H1 (cell line): ENCODE measurements at regions not wholly inside any gene's neighbourhood (a gene's known extent, or its start where the extent isn't known, plus 50 kb on each side); places are given as distances from the start of the nearest gene placed in this dataset.

Source experiments
- CTCF ChIA-PET: fragments of 300-600 bp; sonication (Branson Sonifier 250); formaldehyde crosslinking; loops from one replicate; lab custom pipeline; 2021; ENCODE audit not compliant: partially characterized antibody; lab: Charles Lee
- POLR2A ChIA-PET: fragments of 300-600 bp; sonication (Branson Sonifier 250); formaldehyde crosslinking; loops from one replicate; lab custom pipeline; 2021; ENCODE audit warnings: inconsistent platforms; ENCODE audit not compliant: partially characterized antibody; lab: Charles Lee
- DNase-seq, 2 experiments: peaks; one replicate each; pipeline versions ENCODE4 v3.0.0 to v3.0.0-alpha.2; 2010 to 2022; ENCODE audit warnings: low spot score in 2 of 2, low read depth in 1 of 2, mixed read lengths in 1 of 2
- FAIRE-seq: peaks from 2 replicates; lab custom pipeline; 2011; peaks lifted over from hg19 to GRCh38; lab: Jason Lieb, UNC
- H2AFZ ChIP-seq: 2 replicates; pipeline ENCODE4 v1.8.1; 2012; ENCODE audit warnings: low read length, inconsistent platforms
- H2AK5ac ChIP-seq: 2 replicates; pipeline ENCODE4 v1.6.1; 2013; ENCODE audit warnings: low read depth, low read length
- H2BK120ac ChIP-seq: replicated peaks from 2 replicates; pipeline ENCODE3; 2013; ENCODE audit warnings: low read depth, low read length, inconsistent platforms
- H2BK12ac ChIP-seq: 2 replicates; pipeline ENCODE4 v1.6.1; 2013; ENCODE audit warnings: low read depth, low read length
- H2BK15ac ChIP-seq: 2 replicates; pipeline ENCODE4 v1.6.1; 2013; ENCODE audit warnings: low read length
- H2BK20ac ChIP-seq: 2 replicates; pipeline ENCODE4 v1.6.1; 2013; ENCODE audit warnings: low read length
- H2BK5ac ChIP-seq: 2 replicates; pipeline ENCODE4 v1.6.1; 2013; ENCODE audit warnings: low read depth, low read length
- H3K14ac ChIP-seq: 2 replicates; pipeline ENCODE4 v1.6.1; 2013; ENCODE audit warnings: inconsistent platforms; ENCODE audit not compliant: insufficient read length
- H3K18ac ChIP-seq: 2 replicates; pipeline ENCODE4 v1.6.1; 2013; ENCODE audit warnings: low read length; ENCODE audit errors: extremely low read depth
- H3K23ac ChIP-seq: 2 replicates; pipeline ENCODE4 v1.6.1; 2013; ENCODE audit warnings: inconsistent platforms; ENCODE audit not compliant: insufficient read length
- H3K23me2 ChIP-seq: 2 replicates; pipeline ENCODE4 v1.6.1; 2013; ENCODE audit warnings: low read depth, low read length
- H3K27ac ChIP-seq: 2 replicates; pipeline ENCODE4 v1.6.1; 2011; ENCODE audit warnings: low read depth, low read length, inconsistent platforms
- H3K27me3 ChIP-seq, 4 experiments: replicated peaks in 1 of 4; 1 replicate in 1 of 4; 2 replicates in 3 of 4; pipeline versions ENCODE4 v1.6.1 to v1.8.1; 2011 to 2013; ENCODE audit warnings: low read length in 3 of 4, mild to moderate bottlenecking in 3 of 4, inconsistent platforms in 2 of 4, mixed read lengths in 2 of 4, moderate library complexity in 1 of 4; ENCODE audit not compliant: control insufficient read depth in 3 of 4, insufficient read depth in 3 of 4; ENCODE audit errors: extremely low read depth in 1 of 4
- H3K36me3 ChIP-seq, 4 experiments: 2 replicates each; pipeline versions ENCODE4 v1.6.1 to v1.8.1; 2011 to 2013; ENCODE audit warnings: mild to moderate bottlenecking in 4 of 4, low read length in 3 of 4, moderate library complexity in 2 of 4, control low read depth in 1 of 4, inconsistent platforms in 1 of 4; ENCODE audit not compliant: insufficient read depth in 4 of 4, control insufficient read depth in 2 of 4
- H3K4ac ChIP-seq: replicated peaks from 2 replicates; pipeline ENCODE3; 2013; ENCODE audit warnings: low read length, low read depth, mixed read lengths, inconsistent platforms; ENCODE audit not compliant: insufficient read length
- H3K4me1 ChIP-seq, 4 experiments: replicated peaks in 1 of 4; 1 replicate in 1 of 4; 2 replicates in 3 of 4; pipeline versions ENCODE4 v1.6.1 to v1.8.1; 2011 to 2013; ENCODE audit warnings: low read length in 3 of 4, inconsistent platforms in 2 of 4, mixed read lengths in 1 of 4; ENCODE audit not compliant: insufficient read depth in 4 of 4, control insufficient read depth in 3 of 4
- H3K4me2 ChIP-seq, 2 experiments: 2 replicates each; pipeline versions ENCODE4 v1.6.1 to v1.8.1; 2011 to 2013; ENCODE audit warnings: low read depth in 2 of 2, low read length in 2 of 2, control low read depth in 1 of 2, inconsistent platforms in 1 of 2, mild to moderate bottlenecking in 1 of 2; ENCODE audit not compliant: insufficient read depth in 1 of 2
- H3K4me3 ChIP-seq, 4 experiments: fragments of 200-600, 300-600 bp in 1 of 4; sonication (generic), shearing (Covaris generic), sonication (Bioruptor Twin) in 1 of 4; 2 replicates each; pipeline versions ENCODE4 v1.5.1 to v1.8.1; 2011 to 2016; ENCODE audit warnings: low read length in 4 of 4, low read depth in 3 of 4, control low read depth in 2 of 4, inconsistent platforms in 2 of 4, mild to moderate bottlenecking in 2 of 4, mixed read lengths in 1 of 4, moderate library complexity in 1 of 4; ENCODE audit not compliant: insufficient read depth in 2 of 4; ENCODE audit errors: extremely low read depth in 1 of 4
- H3K56ac ChIP-seq: replicated peaks from 2 replicates; pipeline ENCODE3; 2013; ENCODE audit warnings: low read depth, mild to moderate bottlenecking, mixed read lengths, low read length, inconsistent platforms; ENCODE audit not compliant: insufficient read length
- H3K79me1 ChIP-seq: 2 replicates; pipeline ENCODE4 v1.6.1; 2013; ENCODE audit warnings: low read depth, low read length, control low read depth
- H3K79me2 ChIP-seq, 2 experiments: 2 replicates each; pipeline versions ENCODE4 v1.6.1 to v1.8.1; 2012 to 2013; ENCODE audit warnings: low read length in 2 of 2, mild to moderate bottlenecking in 2 of 2, inconsistent platforms in 1 of 2; ENCODE audit not compliant: insufficient read depth in 2 of 2, control insufficient read depth in 1 of 2
- H3K9ac ChIP-seq, 4 experiments: replicated peaks in 1 of 4; 1 replicate in 1 of 4; 2 replicates in 3 of 4; pipeline versions ENCODE4 v1.6.1 to v1.8.1; 2011 to 2013; ENCODE audit warnings: low read depth in 3 of 4, low read length in 3 of 4, control low read depth in 2 of 4, mild to moderate bottlenecking in 2 of 4, moderate library complexity in 2 of 4, inconsistent platforms in 1 of 4; ENCODE audit errors: extremely low read depth in 1 of 4
- H3K9me3 ChIP-seq, 2 experiments: 2 replicates each; pipeline versions ENCODE4 v1.6.1 to v1.8.1; 2012 to 2013; ENCODE audit warnings: mild to moderate bottlenecking in 2 of 2, moderate library complexity in 2 of 2, control low read depth in 1 of 2, inconsistent platforms in 1 of 2, low read depth in 1 of 2, low read length in 1 of 2, mixed read lengths in 1 of 2; ENCODE audit not compliant: insufficient read depth in 2 of 2
- H4K20me1 ChIP-seq, 2 experiments: replicated peaks in 1 of 2; 2 replicates each; pipeline versions ENCODE3 to v1.8.1; 2011 to 2013; ENCODE audit warnings: inconsistent platforms in 2 of 2, low read length in 2 of 2, mild to moderate bottlenecking in 1 of 2; ENCODE audit not compliant: insufficient read depth in 2 of 2, control insufficient read depth in 1 of 2
- H4K5ac ChIP-seq: 2 replicates; pipeline ENCODE4 v1.6.1; 2013; ENCODE audit warnings: low read length, low read depth, mixed read lengths, inconsistent platforms; ENCODE audit not compliant: insufficient read length
- H4K8ac ChIP-seq: 2 replicates; pipeline ENCODE4 v1.8.0; 2013; ENCODE audit warnings: mild to moderate bottlenecking, moderate library complexity, low read length, inconsistent platforms; ENCODE audit not compliant: insufficient read depth; ENCODE audit errors: extremely low read depth
- H4K91ac ChIP-seq: replicated peaks from 2 replicates; pipeline ENCODE3; 2013; ENCODE audit warnings: low read length, mixed read lengths, inconsistent platforms; ENCODE audit not compliant: insufficient read length
- CREB1 ChIP-seq: IDR thresholded peaks from 2 replicates; pipeline ENCODE4 v1.6.1; 2012; ENCODE audit warnings: inconsistent platforms
- EGR1 ChIP-seq: IDR thresholded peaks from 2 replicates; pipeline ENCODE4 v1.6.1; 2011; ENCODE audit warnings: low read depth, low read length, borderline replicate concordance
- GTF2F1 ChIP-seq: IDR thresholded peaks from 2 replicates; pipeline ENCODE4 v1.6.1; 2012; ENCODE audit warnings: low read depth, low read length, improper control_type of control experiment, borderline replicate concordance
- KDM4A ChIP-seq: IDR thresholded peaks from one replicate; pipeline ENCODE4 v1.7.1; 2012; ENCODE audit warnings: low read depth, mild to moderate bottlenecking, moderate library complexity, low read length, inconsistent platforms; ENCODE audit not compliant: severe bottlenecking
- SIN3A ChIP-seq, 2 experiments: IDR thresholded peaks in 1 of 2; conservative IDR thresholded peaks in 1 of 2; 2 replicates each; pipeline ENCODE4 v1.6.1; 2011 to 2012; ENCODE audit warnings: low read length in 2 of 2, improper control_type of control experiment in 1 of 2, low read depth in 1 of 2, mild to moderate bottlenecking in 1 of 2
- SIX5 ChIP-seq: IDR thresholded peaks from 2 replicates; pipeline ENCODE4 v1.6.1; 2011; ENCODE audit warnings: mild to moderate bottlenecking, low read depth, low read length
- WGBS, 2 experiments: shearing (Covaris generic) in 1 of 2; methylation state at CpG; one replicate each; pipeline versions ENCODE4 v1.1.6 to v1.1.7; 2013 to 2015; ENCODE audit warnings: low lambda C conversion rate in 2 of 2, mixed read lengths in 2 of 2, inconsistent platforms in 1 of 2, low coverage in 1 of 2, missing lambda C conversion rate in 1 of 2; ENCODE audit not compliant: insufficient replicate concordance in 2 of 2, insufficient coverage in 1 of 2, insufficient read length in 1 of 2; ENCODE audit errors: extremely low coverage in 1 of 2, missing lambda C conversion rate in 1 of 2; 5-methylcytosine and 5-hydroxymethylcytosine counted together

DNA sequence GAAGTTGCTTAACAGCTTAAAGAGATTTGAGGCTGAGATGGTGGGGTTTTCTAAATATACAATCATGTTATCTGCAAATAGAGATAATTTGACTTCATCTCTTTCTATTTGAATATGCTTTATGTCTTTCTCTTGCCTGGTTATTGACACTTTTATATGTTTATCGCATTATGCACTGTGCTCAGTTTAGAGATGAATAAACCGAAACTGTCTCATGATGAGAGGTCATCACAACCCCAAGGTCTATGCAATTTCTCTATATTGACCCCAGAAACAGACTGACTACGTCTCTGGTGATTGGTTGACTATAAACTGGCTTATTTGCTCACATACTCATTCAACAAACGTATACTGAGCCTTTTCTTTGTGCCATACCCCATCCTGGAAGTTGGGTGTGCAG lies 117.9 kb upstream of the NRIP1 start:
- H3K4ac ChIP-seq, result no peak overlapping the region
- H4K8ac ChIP-seq, result no peak overlapping the region
- H3K23me2 ChIP-seq, result no peaks in the 10 kb centered on the region
- no peak overlapping the region for H3K18ac ChIP-seq
- no peaks in the 10 kb centered on the region for H4K20me1 ChIP-seq
- no peak overlapping the region for H2BK120ac ChIP-seq
- no peak overlapping the region for H2AK5ac ChIP-seq
- 86% methylated on average over 4 of the region's 4 CpGs; no CpG with 5 or more reads in 1 of the 2 experiments for WGBS, 2 experiments
- no peaks in the 10 kb centered on the region for H3K9me3 ChIP-seq
- H2BK20ac ChIP-seq, result no peak overlapping the region
- H2AFZ ChIP-seq, result no peak overlapping the region
- DNase-seq (no peak), FAIRE-seq (no peak)
- no peaks in the 10 kb centered on the region for H3K4me1 ChIP-seq
- H2BK12ac ChIP-seq, result no peak overlapping the region
- TF ChIP-seq SIN3A (conservative IDR thresholded peaks at IDR 0.05 in 1 of 2, IDR thresholded peaks at IDR 0.05 in 1 of 2; ENCODE audit: low read depth in 1 of 2, low read length in 2 of 2), result no peak
- no peak for TF ChIP-seq GTF2F1
- TF ChIP-seq CREB1, result no peak
- no peak for TF ChIP-seq SIX5
- TF ChIP-seq EGR1, result no peak
- no peak for TF ChIP-seq KDM4A
- H3K27me3 ChIP-seq, result no peaks in the 10 kb centered on the region
- no peak overlapping the region for H4K91ac ChIP-seq
- H2BK5ac ChIP-seq, result no peak overlapping the region
- no peak overlapping the region for H3K4me2 ChIP-seq
- H3K4me3 ChIP-seq, result no peak overlapping the region
- H3K27ac ChIP-seq, result no peak overlapping the region
- no peak overlapping the region for H3K56ac ChIP-seq
- POLR2A ChIA-PET, result no interaction called here
- CTCF ChIA-PET, result no interaction called here
- H3K36me3 ChIP-seq, result no peaks in the 10 kb centered on the region
- no peak overlapping the region for H3K23ac ChIP-seq
- H3K79me2 ChIP-seq, result no peaks in the 10 kb centered on the region
- H3K14ac ChIP-seq, result no peak overlapping the region
- H2BK15ac ChIP-seq, result no peak overlapping the region
- H3K9ac ChIP-seq, result no peak overlapping the region
- H4K5ac ChIP-seq, result no peak overlapping the region
- no peaks in the 10 kb centered on the region for H3K79me1 ChIP-seq
